GM12878 (cell line): ENCODE measurements at regions not wholly inside any gene's neighbourhood (a gene's known extent, or its start where the extent isn't known, plus 50 kb on each side); places are given as distances from the start of the nearest gene placed in this dataset.
A peak's percentile ranks its signal among the peaks of the same experiment; 100 is the strongest.

Source experiments
- ATAC-seq: fragments of 200-7000 bp; cut with Tn5 transposase; 3 replicates; pipeline ENCODE4 v1.9.1; 2020; ENCODE audit warnings: mild to moderate bottlenecking, moderate library complexity
- BruUV-seq: library from RNA; stranded (reverse); fragments of 400-500 nt; replicated peaks from 2 replicates; lab custom pipeline; 2021; lab: Mats Ljungman, UMichigan
- CTCF ChIA-PET: fragments of 300-600 bp; sonication (Branson Sonifier 250); formaldehyde crosslinking; extraction: SDS; loops from one replicate; lab custom pipeline; 2021; ENCODE audit warnings: inconsistent platforms; lab: Yijun Ruan, JAX
- POLR2A ChIA-PET: fragments of 350-600 bp; formaldehyde crosslinking; extraction: SDS; loops from one replicate; lab custom pipeline; 2021; ENCODE audit warnings: inconsistent platforms; lab: Charles Lee
- RAD21 ChIA-PET: fragments of 300-600 bp; sonication (Branson Sonifier 250); formaldehyde crosslinking; loops from one replicate; lab custom pipeline; 2023; ENCODE audit warnings: antibody characterized with exemption; ENCODE audit not compliant: unreplicated experiment; lab: Charles Lee
- SMC1A ChIA-PET: fragments of 300-600 bp; sonication (Branson Sonifier 250); formaldehyde crosslinking; loops from one replicate; lab custom pipeline; 2023; ENCODE audit not compliant: unreplicated experiment, uncharacterized antibody; lab: Charles Lee
- DNase-seq: peaks from one replicate; pipeline ENCODE4 v3.0.0-alpha.2; 2011; ENCODE audit warnings: low read depth, low spot score
- FAIRE-seq: peaks from 3 replicates; lab custom pipeline; 2011; peaks lifted over from hg19 to GRCh38; lab: Jason Lieb, UNC
- H2AFZ ChIP-seq: 2 replicates; pipeline ENCODE4 v1.6.0; 2011; ENCODE audit warnings: low read depth, low read length, control low read depth; ENCODE audit not compliant: control insufficient read depth
- H3K27ac ChIP-seq: 2 replicates; pipeline ENCODE4 v1.5.1; 2011; ENCODE audit warnings: control low read depth; ENCODE audit not compliant: control insufficient read depth, insufficient read depth
- H3K27me3 ChIP-seq, 2 experiments: replicated peaks in 1 of 2; 2 replicates each; pipeline versions ENCODE4 v1.6.0 to v1.6.1; 2011; ENCODE audit warnings: low read length in 1 of 2; ENCODE audit not compliant: control insufficient read depth in 2 of 2, insufficient read depth in 2 of 2
- H3K36me3 ChIP-seq, 2 experiments: 2 replicates each; pipeline ENCODE4 v1.5.1; 2011; ENCODE audit warnings: low read length in 1 of 2; ENCODE audit not compliant: control insufficient read depth in 2 of 2, insufficient read depth in 2 of 2
- H3K4me1 ChIP-seq: 2 replicates; pipeline ENCODE4 v1.6.1; 2011; ENCODE audit warnings: mild to moderate bottlenecking, low read length, moderate library complexity, mixed read lengths; ENCODE audit not compliant: control insufficient read depth, insufficient read depth
- H3K4me2 ChIP-seq: 2 replicates; pipeline ENCODE4 v1.6.0; 2011; ENCODE audit warnings: control low read depth; ENCODE audit not compliant: control insufficient read depth, insufficient read depth
- H3K4me3 ChIP-seq: fragments of 200-600 bp; sonication (generic); 2 replicates; pipeline ENCODE4 v1.5.1; 2016
- H3K79me2 ChIP-seq: 2 replicates; pipeline ENCODE4 v1.6.0; 2011; ENCODE audit warnings: low read length; ENCODE audit not compliant: control insufficient read depth, insufficient read depth
- H3K9ac ChIP-seq: 2 replicates; pipeline ENCODE4 v1.8.0; 2011; ENCODE audit warnings: low read length, control low read depth, mixed read lengths; ENCODE audit not compliant: control insufficient read depth, insufficient read depth
- H3K9me3 ChIP-seq: replicated peaks from 3 replicates; pipeline ENCODE4 v1.5.1; 2011; ENCODE audit warnings: mild to moderate bottlenecking, low read length; ENCODE audit not compliant: control insufficient read depth, insufficient read depth
- H4K20me1 ChIP-seq: 2 replicates; pipeline ENCODE4 v1.6.0; 2011; ENCODE audit not compliant: control insufficient read depth, insufficient read depth
- JUNB ChIP-seq: IDR thresholded peaks from 2 replicates; pipeline ENCODE4 v1.6.1; 2016; ENCODE audit warnings: antibody characterized with exemption, mild to moderate bottlenecking
- MTA2 ChIP-seq: fragments of 450-650 bp; IDR thresholded peaks from 2 replicates; pipeline ENCODE4 v1.6.1; 2016; ENCODE audit warnings: low read depth, mild to moderate bottlenecking, moderate library complexity
- PAX5 ChIP-seq: IDR thresholded peaks from 2 replicates; pipeline ENCODE4 v1.6.1; 2011; ENCODE audit warnings: low read depth, low read length, borderline replicate concordance
- PAX8 ChIP-seq: fragments of 450-650 bp; IDR thresholded peaks from 2 replicates; pipeline ENCODE4 v1.6.1; 2017; ENCODE audit warnings: mild to moderate bottlenecking, moderate library complexity
- USF1 ChIP-seq: IDR thresholded peaks from 2 replicates; pipeline ENCODE4 v1.6.1; 2011; ENCODE audit warnings: borderline replicate concordance, low read depth, mild to moderate bottlenecking, moderate library complexity, mixed read lengths, low read length; ENCODE audit not compliant: insufficient read depth; ENCODE audit errors: extremely low read length
- WGBS: methylation state at CpG from one replicate; pipeline ENCODE4 v1.1.6; 2016; ENCODE audit warnings: low lambda C conversion rate; ENCODE audit not compliant: insufficient replicate concordance, insufficient coverage; ENCODE audit errors: missing lambda C conversion rate; 5-methylcytosine and 5-hydroxymethylcytosine counted together
- in situ Hi-C: fragments of 300-500 bp; cut with MboI; formaldehyde crosslinking; loops from 9 replicates; pipeline ENCODE4 v1.14.3; 2018; ENCODE audit warnings: mixed read lengths
- intact Hi-C: fragments of 100-400 bp; cut with micrococcal nuclease; formaldehyde crosslinking; loops from one replicate; pipeline ENCODE4 v1.14.2; 2022; ENCODE audit not compliant: unreplicated experiment

DNA sequence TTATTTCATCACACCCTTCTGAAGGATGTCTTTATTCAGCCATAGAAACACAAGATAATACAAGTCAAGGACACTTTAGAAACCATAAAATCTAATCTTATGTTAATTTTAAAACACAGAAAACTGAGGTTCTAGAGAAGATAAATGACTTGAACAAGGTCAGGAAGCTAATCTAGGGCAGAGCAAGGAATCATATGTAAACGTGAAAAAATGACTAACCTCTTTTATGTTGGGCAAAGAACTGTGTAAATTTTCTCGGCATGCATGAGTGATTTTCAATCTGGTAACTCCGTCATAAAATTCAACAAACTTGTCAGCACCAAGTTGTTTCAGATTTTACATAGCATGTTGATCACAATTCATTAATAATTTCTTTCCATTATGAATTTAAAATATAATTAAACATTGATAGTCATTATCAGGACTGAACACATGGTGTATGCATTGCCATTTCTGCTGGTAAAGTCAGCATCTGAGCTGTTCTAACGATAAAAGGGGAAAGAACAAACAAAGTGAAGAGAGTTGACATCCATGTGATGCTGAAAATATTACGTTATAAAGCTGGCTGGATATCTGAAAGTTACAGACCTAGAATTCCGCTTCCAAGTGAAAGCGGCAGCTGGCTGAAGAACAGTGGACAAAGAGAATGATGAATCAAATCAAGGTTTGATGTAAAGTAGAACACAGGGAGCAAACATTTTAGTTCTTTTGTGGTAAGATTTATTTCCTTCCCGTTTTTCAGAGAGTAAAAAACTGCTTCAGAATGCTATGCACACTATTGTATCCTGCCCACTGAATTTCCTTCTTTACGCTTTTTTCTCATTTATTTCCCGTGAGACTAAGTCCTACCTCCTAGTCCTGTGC lies 1037.4 kb upstream of the TMPRSS15 start:
- CTCF ChIA-PET: interaction anchor here (1.4 kb wide), 1 partner anchor 10 kb away, joined by 3 read pairs; no protein-coding TSS in a partner anchor
- BruUV-seq: no TSS peak
- POLR2A ChIA-PET: interaction anchor here (1.0 kb wide), 1 partner anchor 68 kb away, joined by 3 read pairs; no protein-coding TSS in a partner anchor
- peak; percentile 74 for ATAC-seq
- no peak overlapping the region for H2AFZ ChIP-seq
- no peaks in the 10 kb centered on the region for H3K9me3 ChIP-seq
- SMC1A ChIA-PET: interaction anchor here (0.8 to 1.5 kb wide), 3 partner anchors 38 to 52 kb away, joined by 3 to 5 read pairs (median 4); no protein-coding TSS in a partner anchor
- intact Hi-C loops (no loop called here), in situ Hi-C loops (no loop called here)
- H3K79me2 ChIP-seq: no peaks in the 10 kb centered on the region
- RAD21 ChIA-PET: interaction anchor here (1.0 to 2.0 kb wide), 5 partner anchors 10 to 75 kb away, joined by 3 to 7 read pairs (median 4); no protein-coding TSS in a partner anchor
- H3K36me3 ChIP-seq: no peaks in the 10 kb centered on the region
- H4K20me1 ChIP-seq: no peaks in the 10 kb centered on the region
- H3K27ac ChIP-seq: no peak overlapping the region
- WGBS: 25% methylated on average over 10 of the region's 10 CpGs
- no peak overlapping the region for H3K9ac ChIP-seq
- H3K27me3 ChIP-seq: no peaks in the 10 kb centered on the region
- FAIRE-seq: no peak
- DNase-seq: no peak
- no peak overlapping the region for H3K4me2 ChIP-seq
- no peak overlapping the region for H3K4me3 ChIP-seq
- H3K4me1 ChIP-seq: no peaks in the 10 kb centered on the region
- TF ChIP-seq USF1 (no peak), PAX5 (peak; percentile 55; the same call in 1 of the 2 replicates), MTA2 (peak; percentile 23; the same call in 1 of the 2 replicates), PAX8 (peak; percentile 92), JUNB (0 out of 2 replicates have a peak, but pooled peaks have one; percentile 6)
